GM12878 (cell line): ENCODE measurements at regions not wholly inside any gene's neighbourhood (a gene's known extent, or its start where the extent isn't known, plus 50 kb on each side); places are given as distances from the start of the nearest gene placed in this dataset.

Experiments
- ATAC-seq: fragments of 200-7000 bp; cut with Tn5 transposase; 3 replicates; pipeline ENCODE4 v1.9.1; 2020; ENCODE audit warnings: mild to moderate bottlenecking, moderate library complexity
- BruUV-seq: library from RNA; stranded (reverse); fragments of 400-500 nt; replicated peaks from 2 replicates; lab custom pipeline; 2021; lab: Mats Ljungman, UMichigan
- CTCF ChIA-PET: fragments of 300-600 bp; sonication (Branson Sonifier 250); formaldehyde crosslinking; extraction: SDS; loops from one replicate; lab custom pipeline; 2021; ENCODE audit warnings: inconsistent platforms; lab: Yijun Ruan, JAX
- POLR2A ChIA-PET: fragments of 350-600 bp; formaldehyde crosslinking; extraction: SDS; loops from one replicate; lab custom pipeline; 2021; ENCODE audit warnings: inconsistent platforms; lab: Charles Lee
- RAD21 ChIA-PET: fragments of 300-600 bp; sonication (Branson Sonifier 250); formaldehyde crosslinking; loops from one replicate; lab custom pipeline; 2023; ENCODE audit warnings: antibody characterized with exemption; ENCODE audit not compliant: unreplicated experiment; lab: Charles Lee
- SMC1A ChIA-PET: fragments of 300-600 bp; sonication (Branson Sonifier 250); formaldehyde crosslinking; loops from one replicate; lab custom pipeline; 2023; ENCODE audit not compliant: unreplicated experiment, uncharacterized antibody; lab: Charles Lee
- DNase-seq: peaks from one replicate; pipeline ENCODE4 v3.0.0-alpha.2; 2011; ENCODE audit warnings: low read depth, low spot score
- FAIRE-seq: peaks from 3 replicates; lab custom pipeline; 2011; peaks lifted over from hg19 to GRCh38; lab: Jason Lieb, UNC
- H2AFZ ChIP-seq: 2 replicates; pipeline ENCODE4 v1.6.0; 2011; ENCODE audit warnings: low read depth, low read length, control low read depth; ENCODE audit not compliant: control insufficient read depth
- H3K27ac ChIP-seq: 2 replicates; pipeline ENCODE4 v1.5.1; 2011; ENCODE audit warnings: control low read depth; ENCODE audit not compliant: control insufficient read depth, insufficient read depth
- H3K27me3 ChIP-seq, 2 experiments: replicated peaks in 1 of 2; 2 replicates each; pipeline versions ENCODE4 v1.6.0 to v1.6.1; 2011; ENCODE audit warnings: low read length in 1 of 2; ENCODE audit not compliant: control insufficient read depth in 2 of 2, insufficient read depth in 2 of 2
- H3K36me3 ChIP-seq, 2 experiments: 2 replicates each; pipeline ENCODE4 v1.5.1; 2011; ENCODE audit warnings: low read length in 1 of 2; ENCODE audit not compliant: control insufficient read depth in 2 of 2, insufficient read depth in 2 of 2
- H3K4me1 ChIP-seq: 2 replicates; pipeline ENCODE4 v1.6.1; 2011; ENCODE audit warnings: mild to moderate bottlenecking, low read length, moderate library complexity, mixed read lengths; ENCODE audit not compliant: control insufficient read depth, insufficient read depth
- H3K4me2 ChIP-seq: 2 replicates; pipeline ENCODE4 v1.6.0; 2011; ENCODE audit warnings: control low read depth; ENCODE audit not compliant: control insufficient read depth, insufficient read depth
- H3K4me3 ChIP-seq: fragments of 200-600 bp; sonication (generic); 2 replicates; pipeline ENCODE4 v1.5.1; 2016
- H3K79me2 ChIP-seq: 2 replicates; pipeline ENCODE4 v1.6.0; 2011; ENCODE audit warnings: low read length; ENCODE audit not compliant: control insufficient read depth, insufficient read depth
- H3K9ac ChIP-seq: 2 replicates; pipeline ENCODE4 v1.8.0; 2011; ENCODE audit warnings: low read length, control low read depth, mixed read lengths; ENCODE audit not compliant: control insufficient read depth, insufficient read depth
- H3K9me3 ChIP-seq: replicated peaks from 3 replicates; pipeline ENCODE4 v1.5.1; 2011; ENCODE audit warnings: mild to moderate bottlenecking, low read length; ENCODE audit not compliant: control insufficient read depth, insufficient read depth
- H4K20me1 ChIP-seq: 2 replicates; pipeline ENCODE4 v1.6.0; 2011; ENCODE audit not compliant: control insufficient read depth, insufficient read depth
- IKZF1 ChIP-seq: fragments of 450-650 bp; conservative IDR thresholded peaks from 2 replicates; pipeline ENCODE4 v1.6.1; 2017; ENCODE audit warnings: antibody characterized with exemption, mild to moderate bottlenecking
- MXI1 ChIP-seq: fragments of 150-350 bp; IDR thresholded peaks from 2 replicates; pipeline ENCODE4 v1.6.1; 2011; ENCODE audit warnings: low read depth, mild to moderate bottlenecking, inconsistent platforms, low read length, improper control_type of control experiment
- RAD21 ChIP-seq: IDR thresholded peaks from 2 replicates; pipeline ENCODE4 v1.6.1; 2011; ENCODE audit warnings: mild to moderate bottlenecking, low read depth, low read length, moderate library complexity; ENCODE audit not compliant: insufficient read depth
- RAD51 ChIP-seq: fragments of 450-650 bp; IDR thresholded peaks from 2 replicates; pipeline ENCODE4 v1.6.1; 2016; ENCODE audit warnings: moderate library complexity, mild to moderate bottlenecking, inconsistent platforms
- WGBS: methylation state at CpG from one replicate; pipeline ENCODE4 v1.1.6; 2016; ENCODE audit warnings: low lambda C conversion rate; ENCODE audit not compliant: insufficient replicate concordance, insufficient coverage; ENCODE audit errors: missing lambda C conversion rate; 5-methylcytosine and 5-hydroxymethylcytosine counted together
- in situ Hi-C: fragments of 300-500 bp; cut with MboI; formaldehyde crosslinking; loops from 9 replicates; pipeline ENCODE4 v1.14.3; 2018; ENCODE audit warnings: mixed read lengths
- intact Hi-C: fragments of 100-400 bp; cut with micrococcal nuclease; formaldehyde crosslinking; loops from one replicate; pipeline ENCODE4 v1.14.2; 2022; ENCODE audit not compliant: unreplicated experiment
- TF ChIP-seq, protein P1 (sequence below): IDR thresholded peaks from 2 replicates; pipeline ENCODE4 v1.6.1; 2012; ENCODE audit warnings: low read length, inconsistent platforms

DNA sequence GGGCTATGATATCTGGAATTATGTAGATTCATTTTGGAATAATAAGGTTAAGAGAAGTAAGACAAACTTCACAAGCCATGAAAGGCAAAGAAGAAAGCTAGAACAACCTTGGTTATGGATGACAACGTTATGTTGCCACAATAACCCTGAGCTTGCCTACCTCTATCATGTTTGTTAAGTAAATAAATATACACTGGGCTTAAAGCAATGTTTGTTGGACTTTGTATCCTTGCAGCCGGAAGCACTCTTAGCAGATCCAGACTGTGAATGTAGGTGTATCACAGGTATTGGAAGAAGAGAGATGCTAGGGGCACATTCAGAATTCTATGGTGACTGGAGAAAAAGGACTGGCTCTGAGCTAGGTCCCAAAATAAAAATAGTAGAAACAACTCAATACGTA, 214.4 kb downstream of the HS3ST1 start:
- Histone ChIP-seq H3K27ac (no peak overlapping the region), H3K9ac (no peak overlapping the region), H3K4me1 (no peaks in the 10 kb centered on the region), H3K4me3 (no peak overlapping the region), H3K4me2 (no peak overlapping the region), H3K36me3 (no peaks in the 10 kb centered on the region), H3K79me2 (no peaks in the 10 kb centered on the region), H3K9me3 (no peaks in the 10 kb centered on the region; the same call in 1 of the 3 replicates), H4K20me1 (no peaks in the 10 kb centered on the region), H3K27me3 (no peaks in the 10 kb centered on the region), H2AFZ (no peak overlapping the region)
- WGBS: 63% methylated on average over 3 of the region's 3 CpGs
- DNase-seq (no peak), ATAC-seq (no peak), FAIRE-seq (no peak)
- no peak for TF ChIP-seq MXI1
- ChIA-PET SMC1A (no interaction called here), CTCF (no interaction called here), RAD21 (no interaction called here), POLR2A (no interaction called here)
- BruUV-seq: no TSS peak
- intact Hi-C loops (no loop called here), in situ Hi-C loops (no loop called here)

DNA sequence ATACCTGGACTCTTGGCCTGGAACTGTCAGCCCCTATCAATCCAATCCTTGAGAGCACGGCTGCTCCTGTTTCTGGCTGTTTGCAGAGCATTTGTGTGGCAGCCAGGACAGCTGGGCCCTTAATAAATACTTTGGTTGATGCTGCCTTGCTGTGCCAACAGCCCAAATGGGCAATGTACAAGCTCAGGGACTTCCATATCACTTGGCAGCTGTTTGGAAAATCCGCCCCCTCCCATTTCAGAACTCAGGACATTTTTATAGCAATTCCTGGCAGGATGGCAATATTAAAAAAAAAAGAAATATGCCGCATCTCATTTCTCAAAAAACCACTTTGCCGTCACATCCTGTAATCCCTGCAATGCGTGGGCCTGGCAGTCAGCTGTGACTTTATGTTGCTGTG, 218.9 kb downstream of the HS3ST1 start:
- in situ Hi-C loops: no loop called here
- Histone ChIP-seq H3K4me3 (no peak overlapping the region), H3K4me1 (no peaks in the 10 kb centered on the region), H3K9ac (no peak overlapping the region), H4K20me1 (no peaks in the 10 kb centered on the region), H3K79me2 (no peaks in the 10 kb centered on the region), H2AFZ (no peak overlapping the region), H3K36me3 (no peaks in the 10 kb centered on the region), H3K27me3 (no peaks in the 10 kb centered on the region), H3K27ac (no peak overlapping the region), H3K4me2 (no peak overlapping the region), H3K9me3 (peaks cover 2% of the 10 kb centered on the region; the same call in 2 of the 3 replicates)
- TF ChIP-seq IKZF1: no peak
- no peak for TF ChIP-seq RAD51
- TF ChIP-seq RAD21: no peak
- TF ChIP-seq, protein P1, sequence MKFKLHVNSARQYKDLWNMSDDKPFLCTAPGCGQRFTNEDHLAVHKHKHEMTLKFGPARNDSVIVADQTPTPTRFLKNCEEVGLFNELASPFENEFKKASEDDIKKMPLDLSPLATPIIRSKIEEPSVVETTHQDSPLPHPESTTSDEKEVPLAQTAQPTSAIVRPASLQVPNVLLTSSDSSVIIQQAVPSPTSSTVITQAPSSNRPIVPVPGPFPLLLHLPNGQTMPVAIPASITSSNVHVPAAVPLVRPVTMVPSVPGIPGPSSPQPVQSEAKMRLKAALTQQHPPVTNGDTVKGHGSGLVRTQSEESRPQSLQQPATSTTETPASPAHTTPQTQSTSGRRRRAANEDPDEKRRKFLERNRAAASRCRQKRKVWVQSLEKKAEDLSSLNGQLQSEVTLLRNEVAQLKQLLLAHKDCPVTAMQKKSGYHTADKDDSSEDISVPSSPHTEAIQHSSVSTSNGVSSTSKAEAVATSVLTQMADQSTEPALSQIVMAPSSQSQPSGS: no peak
- ChIA-PET POLR2A (no interaction called here), RAD21 (no interaction called here), CTCF (interaction anchor here (0.6 kb wide), 1 partner anchor 11 kb away, joined by 3 read pairs; no protein-coding TSS in a partner anchor), SMC1A (no interaction called here)
- DNase-seq: no peak
- no peak for FAIRE-seq
- intact Hi-C loops: no loop called here
- WGBS: 39% methylated on average over 5 of the region's 5 CpGs
- no peak for ATAC-seq
- no TSS peak for BruUV-seq
